HepG2 (cell line): ENCODE measurements at regions not wholly inside any gene's neighbourhood (a gene's known extent, or its start where the extent isn't known, plus 50 kb on each side); places are given as distances from the start of the nearest gene placed in this dataset.
A peak's percentile ranks its signal among the peaks of the same experiment; 100 is the strongest.

Source experiments
- ATAC-seq: fragments of 200-7000 bp; cut with Tn5 transposase; 3 replicates; pipeline ENCODE4 v1.9.1; 2020; ENCODE audit warnings: mild to moderate bottlenecking, moderate library complexity
- BruUV-seq: library from RNA; stranded (reverse); fragments of 400-500 nt; replicated peaks from 2 replicates; lab custom pipeline; 2021; lab: Mats Ljungman, UMichigan
- CTCF ChIA-PET: fragments of 300-600 bp; formaldehyde crosslinking; extraction: SDS; loops from one replicate; lab custom pipeline; 2021; ENCODE audit warnings: low total read pairs, inconsistent platforms, low intra/inter-chr PET ratio; lab: Yijun Ruan, JAX
- POLR2A ChIA-PET: fragments of 350-600 bp; sonication (Branson Sonifier 250); formaldehyde crosslinking; loops from one replicate; lab custom pipeline; 2020; ENCODE audit warnings: antibody characterized with exemption, inconsistent platforms; lab: Yijun Ruan, JAX
- DNase-seq: peaks from one replicate; pipeline ENCODE4 v3.0.0-alpha.2; 2015; ENCODE audit warnings: low spot score
- FAIRE-seq: peaks from 3 replicates; lab custom pipeline; 2011; peaks lifted over from hg19 to GRCh38; lab: Jason Lieb, UNC
- H2AFZ ChIP-seq: one replicate; pipeline ENCODE4 v1.6.1; 2011; ENCODE audit warnings: low read length, inconsistent platforms
- H3K27ac ChIP-seq: fragments of 300-600 bp; 3 replicates; pipeline ENCODE4 v1.8.0; 2011; ENCODE audit warnings: mixed run types, mild to moderate bottlenecking, mixed read lengths, low read length, inconsistent platforms; ENCODE audit not compliant: insufficient read depth; ENCODE audit errors: extremely low read length
- H3K27me3 ChIP-seq, 2 experiments: fragments of 200-600 bp in 1 of 2; 2 replicates in 1 of 2; 3 replicates in 1 of 2; pipeline versions ENCODE4 v1.6.0 to v1.8.0; 2011; ENCODE audit warnings: low read length in 2 of 2, mild to moderate bottlenecking in 2 of 2, moderate library complexity in 2 of 2, inconsistent platforms in 1 of 2; ENCODE audit not compliant: insufficient read depth in 2 of 2, control insufficient read depth in 1 of 2
- H3K36me3 ChIP-seq, 2 experiments: fragments of 200-600 bp in 1 of 2; replicated peaks in 1 of 2; 2 replicates in 1 of 2; 3 replicates in 1 of 2; pipeline versions ENCODE4 v1.5.1 to v1.8.0; 2011; ENCODE audit warnings: low read length in 2 of 2, inconsistent platforms in 1 of 2; ENCODE audit not compliant: insufficient read depth in 2 of 2, control insufficient read depth in 1 of 2
- H3K4me1 ChIP-seq: 2 replicates; pipeline ENCODE4 v1.5.1; 2012; ENCODE audit warnings: low read length, inconsistent platforms; ENCODE audit not compliant: insufficient read depth
- H3K4me2 ChIP-seq: 2 replicates; pipeline ENCODE4 v1.6.0; 2011; ENCODE audit warnings: low read depth, low read length, inconsistent platforms
- H3K4me3 ChIP-seq, 3 experiments: fragments of 200-600 bp in 1 of 3; sonication (generic), shearing (Covaris generic) in 1 of 3; replicated peaks in 1 of 3; 2 replicates each; pipeline ENCODE4 v1.5.1; 2011 to 2016; ENCODE audit warnings: low read length in 3 of 3, inconsistent platforms in 2 of 3, low read depth in 2 of 3, mild to moderate bottlenecking in 2 of 3, control low read depth in 1 of 3, mixed read lengths in 1 of 3; ENCODE audit not compliant: insufficient read depth in 1 of 3
- H3K79me2 ChIP-seq: one replicate; pipeline ENCODE4 v1.6.1; 2011; ENCODE audit warnings: low read length, inconsistent platforms; ENCODE audit not compliant: insufficient read depth
- H3K9ac ChIP-seq: 2 replicates; pipeline ENCODE4 v1.6.0; 2011; ENCODE audit warnings: mild to moderate bottlenecking, low read depth, low read length, inconsistent platforms; ENCODE audit not compliant: insufficient read depth
- H3K9me3 ChIP-seq: 2 replicates; pipeline ENCODE4 v1.5.1; 2012; ENCODE audit warnings: mild to moderate bottlenecking, low read length
- H4K20me1 ChIP-seq: 2 replicates; pipeline ENCODE4 v1.6.0; 2011; ENCODE audit warnings: inconsistent platforms, mild to moderate bottlenecking, low read length, moderate library complexity; ENCODE audit not compliant: insufficient read depth
- AGO2 ChIP-seq: fragments of 200-400 bp; formaldehyde crosslinking; optimal IDR thresholded peaks from 2 replicates; pipeline ENCODE3; 2017; ENCODE audit warnings: mild to moderate bottlenecking, low read depth, low read length, moderate library complexity
- HES4 ChIP-seq: sonication (generic); formaldehyde crosslinking; IDR thresholded peaks from 2 replicates; pipeline ENCODE4 v1.9.0; 2021; ENCODE audit warnings: mild to moderate bottlenecking, missing genetic modification reagents, borderline replicate concordance
- MAFK ChIP-seq, 2 experiments: IDR thresholded peaks in 1 of 2; conservative IDR thresholded peaks in 1 of 2; 2 replicates each; pipeline ENCODE4 v1.6.1; 2011; ENCODE audit warnings: improper control_type of control experiment in 2 of 2, low read length in 2 of 2
- TBP ChIP-seq: sonication (generic); formaldehyde crosslinking; IDR thresholded peaks from 2 replicates; pipeline ENCODE4 v1.5.0; 2020; ENCODE audit warnings: missing genetic modification reagents
- TEAD3 ChIP-seq: optimal IDR thresholded peaks from 2 replicates; pipeline ENCODE3; 2016; ENCODE audit warnings: borderline replicate concordance
- THAP7 ChIP-seq: sonication (generic); formaldehyde crosslinking; IDR thresholded peaks from 2 replicates; pipeline ENCODE4 v1.8.1; 2023; ENCODE audit warnings: mild to moderate bottlenecking, missing genetic modification reagents
- ZNF572 ChIP-seq: sonication (generic); formaldehyde crosslinking; IDR thresholded peaks from 2 replicates; pipeline ENCODE4 v1.5.1; 2020; ENCODE audit warnings: mild to moderate bottlenecking, missing genetic modification reagents
- ZNF639 ChIP-seq: conservative IDR thresholded peaks from 2 replicates; pipeline ENCODE4 v1.6.1; 2018; ENCODE audit warnings: missing genetic modification reagents
- WGBS: methylation state at CpG from one replicate; pipeline ENCODE4 v1.1.6; 2017; ENCODE audit warnings: low lambda C conversion rate; 5-methylcytosine and 5-hydroxymethylcytosine counted together
- in situ Hi-C: cut with HindIII; loops from 2 replicates; pipeline ENCODE4 v1.10.0; 2017; ENCODE audit warnings: low pct_unique_long_range_greater_than_20kb; ENCODE audit not compliant: extremely low pct_ligation_motif_present
- intact Hi-C: fragments of 100-400 bp; cut with micrococcal nuclease; formaldehyde crosslinking; loops from one replicate; pipeline ENCODE4 v1.10.0; 2022; ENCODE audit not compliant: unreplicated experiment

GRCh38 chr1:188986745-188987417 is 1490.8 kb downstream of the BRINP3 start:
- TF ChIP-seq TBP (CRISPR knock-in tag): no peak
- no peak for TF ChIP-seq ZNF572
- TF ChIP-seq ZNF639 (CRISPR knock-in tag): no peak
- no peak for TF ChIP-seq TEAD3 (CRISPR knock-in tag)
- no peak for TF ChIP-seq THAP7
- no peak for TF ChIP-seq AGO2
- POLR2A ChIA-PET: no interaction called here
- Histone ChIP-seq H3K27me3 (no peaks in the 10 kb centered on the region), H3K9me3 (no peaks in the 10 kb centered on the region), H3K36me3 (no peaks in the 10 kb centered on the region), H3K4me1 (no peaks in the 10 kb centered on the region), H3K4me2 (no peak overlapping the region), H3K9ac (no peak overlapping the region), H3K4me3 (no peak overlapping the region), H2AFZ (no peak overlapping the region), H3K27ac (no peak overlapping the region), H3K79me2 (no peaks in the 10 kb centered on the region), H4K20me1 (no peaks in the 10 kb centered on the region)
- in situ Hi-C loops (no loop called here), intact Hi-C loops (no loop called here)
- FAIRE-seq (no peak), ATAC-seq (no peak), DNase-seq (no peak)
- CTCF ChIA-PET: no interaction called here
- 12% methylated on average over 5 of the region's 9 CpGs for WGBS
- no TSS peak for BruUV-seq

- FAIRE-seq: no peak
- H3K36me3 ChIP-seq: no peaks in the 10 kb centered on the region
- in situ Hi-C loops: no loop called here
These were observed 1489.1 kb downstream of the BRINP3 start for GRCh38 chr1:188988589-188988988.

More at GRCh38 chr1:188988589-188988988, 1489.1 kb downstream of the BRINP3 start:
- Histone ChIP-seq H3K27me3 (no peaks in the 10 kb centered on the region), H3K4me1 (no peaks in the 10 kb centered on the region), H3K9ac (no peak overlapping the region), H3K4me2 (no peak overlapping the region), H4K20me1 (no peaks in the 10 kb centered on the region)
- TF ChIP-seq HES4 (no peak), MAFK (conservative IDR thresholded peaks at IDR 0.05 in 1 of 2, IDR thresholded peaks at IDR 0.05 in 1 of 2; ENCODE audit: low read length in 2 of 2) (0 out of 4 replicates have a peak, but pooled peaks of 1 of the 2 experiments have one; percentile 0)
- TF ChIP-seq, all 625 proteins: peak for 1
- WGBS: 4% methylated on average over 3 of the region's 3 CpGs
- BruUV-seq: no TSS peak
- POLR2A ChIA-PET: no interaction called here
- Histone ChIP-seq H3K9me3 (no peaks in the 10 kb centered on the region), H3K79me2 (no peaks in the 10 kb centered on the region), H3K4me3 (no peak overlapping the region), H2AFZ (no peak overlapping the region), H3K27ac (no peak overlapping the region)
- ATAC-seq: no peak
- no peak for DNase-seq
- CTCF ChIA-PET: no interaction called here
- intact Hi-C loops: no loop called here
